Astrocyte (in vitro differentiated cells and primary cell): ENCODE measurements at regions not wholly inside any gene's neighbourhood (a gene's known extent, or its start where the extent isn't known, plus 50 kb on each side); places are given as distances from the start of the nearest gene placed in this dataset.
"Not testable (repeated sequence)": the region's sequence is repeated elsewhere in the genome, so short reads cannot be mapped to it uniquely, and the experiment has no call there.

Experiments used
- DNase-seq: peaks from one replicate; pipeline ENCODE4 v3.0.0-alpha.2; 2010; ENCODE audit warnings: low read depth
- FAIRE-seq: peaks from 2 replicates; lab custom pipeline; 2011; peaks lifted over from hg19 to GRCh38; lab: Jason Lieb, UNC
- H2AFZ ChIP-seq: 2 replicates; pipeline ENCODE4 v1.6.0; 2012; ENCODE audit warnings: low read depth, low read length, inconsistent platforms
- H3K27ac ChIP-seq: 2 replicates; pipeline ENCODE4 v1.5.1; 2011; ENCODE audit warnings: low read depth, low read length, inconsistent platforms
- H3K27me3 ChIP-seq: 2 replicates; pipeline ENCODE4 v1.6.0; 2011; ENCODE audit warnings: low read length, inconsistent platforms; ENCODE audit not compliant: insufficient read depth
- H3K36me3 ChIP-seq: 2 replicates; pipeline ENCODE4 v1.5.1; 2011; ENCODE audit warnings: low read length, inconsistent platforms; ENCODE audit not compliant: insufficient read depth
- H3K4me1 ChIP-seq: 2 replicates; pipeline ENCODE4 v1.5.1; 2011; ENCODE audit warnings: low read length, inconsistent platforms; ENCODE audit not compliant: insufficient read depth
- H3K4me2 ChIP-seq: 2 replicates; pipeline ENCODE4 v1.6.0; 2012; ENCODE audit warnings: low read length, inconsistent platforms
- H3K4me3 ChIP-seq: 2 replicates; pipeline ENCODE4 v1.5.1; 2011; ENCODE audit warnings: low read depth, mild to moderate bottlenecking, low read length, inconsistent platforms; ENCODE audit not compliant: insufficient read depth
- H3K79me2 ChIP-seq: 2 replicates; pipeline ENCODE4 v1.6.0; 2012; ENCODE audit warnings: mild to moderate bottlenecking, low read length, inconsistent platforms; ENCODE audit not compliant: insufficient read depth
- H3K9ac ChIP-seq: 2 replicates; pipeline ENCODE4 v1.6.0; 2012; ENCODE audit warnings: mild to moderate bottlenecking, low read length, inconsistent platforms
- H3K9me3 ChIP-seq: 2 replicates; pipeline ENCODE4 v1.5.1; 2012; ENCODE audit warnings: low read depth, mild to moderate bottlenecking, low read length, inconsistent platforms; ENCODE audit not compliant: insufficient read depth
- H4K20me1 ChIP-seq: 2 replicates; pipeline ENCODE4 v1.6.0; 2012; ENCODE audit warnings: low read length, inconsistent platforms; ENCODE audit not compliant: insufficient read depth
- H3K27ac Mint-ChIP-seq: one replicate; pipeline ENCODE4 v1.8.0; 2021; ENCODE audit warnings: mild to moderate bottlenecking, mixed read lengths; ENCODE audit not compliant: unreplicated experiment
- H3K27me3 Mint-ChIP-seq: one replicate; pipeline ENCODE4 v1.8.0; 2021; ENCODE audit warnings: low read depth, mixed read lengths; ENCODE audit not compliant: unreplicated experiment
- H3K36me3 Mint-ChIP-seq: one replicate; pipeline ENCODE4 v1.8.0; 2021; ENCODE audit warnings: low read depth, mixed read lengths; ENCODE audit not compliant: unreplicated experiment
- H3K4me1 Mint-ChIP-seq: one replicate; pipeline ENCODE4 v1.8.0; 2021; ENCODE audit warnings: low read depth, mixed read lengths; ENCODE audit not compliant: unreplicated experiment
- H3K4me3 Mint-ChIP-seq: one replicate; pipeline ENCODE4 v1.8.0; 2021; ENCODE audit warnings: mild to moderate bottlenecking, moderate library complexity, mixed read lengths; ENCODE audit not compliant: unreplicated experiment
- H3K9me3 Mint-ChIP-seq: one replicate; pipeline ENCODE4 v1.8.0; 2021; ENCODE audit warnings: mild to moderate bottlenecking, mixed read lengths; ENCODE audit not compliant: unreplicated experiment
- CTCF ChIP-seq: IDR thresholded peaks from 2 replicates; pipeline ENCODE4 v1.5.1; 2011; ENCODE audit warnings: low read depth, mild to moderate bottlenecking, inconsistent platforms, low read length, moderate library complexity; ENCODE audit not compliant: insufficient read depth
- EZH2 ChIP-seq: IDR thresholded peaks from 2 replicates; pipeline ENCODE4 v1.6.1; 2012; ENCODE audit warnings: mild to moderate bottlenecking, low read length, inconsistent platforms; ENCODE audit not compliant: insufficient read depth

- Mint-ChIP-seq H3K27me3 (peaks cover 29% of the 10 kb centered on the region), H3K4me3 (no peak overlapping the region), H3K36me3 (peaks cover 1% of the 10 kb centered on the region), H3K27ac (no peak overlapping the region), H3K4me1 (no peaks in the 10 kb centered on the region), H3K9me3 (no peaks in the 10 kb centered on the region)
- Histone ChIP-seq H3K27me3 (peaks cover 7% of the 10 kb centered on the region), H3K4me2 (no peak overlapping the region), H3K9ac (no peak overlapping the region), H3K27ac (no peak overlapping the region), H2AFZ (no peak overlapping the region), H3K36me3 (no peaks in the 10 kb centered on the region), H4K20me1 (no peaks in the 10 kb centered on the region), H3K9me3 (no peaks in the 10 kb centered on the region), H3K4me1 (no peaks in the 10 kb centered on the region), H3K79me2 (no peaks in the 10 kb centered on the region), H3K4me3 (no peak overlapping the region)
- DNase-seq (no peak), FAIRE-seq (no peak)
- TF ChIP-seq EZH2 (no peak), CTCF (no peak)
Observed at GRCh38 chr3:139269984-139270383, 73.8 kb upstream of the MRPS22 start.

GRCh38 chr3:139270652-139271051 is 73.2 kb upstream of the MRPS22 start:
- H3K27me3 ChIP-seq, H3K4me3 Mint-ChIP-seq, H3K9me3 ChIP-seq, H3K79me2 ChIP-seq, H3K36me3 ChIP-seq, H2AFZ ChIP-seq, H3K27ac Mint-ChIP-seq, H3K4me2 ChIP-seq, H3K27ac ChIP-seq, H4K20me1 ChIP-seq, H3K4me1 Mint-ChIP-seq, H3K9ac ChIP-seq, H3K4me3 ChIP-seq, DNase-seq, H3K9me3 Mint-ChIP-seq, H3K36me3 Mint-ChIP-seq, FAIRE-seq, H3K4me1 ChIP-seq: not testable (repeated sequence)
- peaks cover 26% of the 10 kb centered on the region for H3K27me3 Mint-ChIP-seq

- Histone ChIP-seq H3K4me2 (no peak overlapping the region), H2AFZ (no peak overlapping the region), H3K4me3 (no peak overlapping the region), H3K27me3 (no peaks in the 10 kb centered on the region), H4K20me1 (no peaks in the 10 kb centered on the region), H3K36me3 (no peaks in the 10 kb centered on the region), H3K27ac (no peak overlapping the region), H3K79me2 (no peaks in the 10 kb centered on the region), H3K9ac (no peak overlapping the region), H3K4me1 (no peaks in the 10 kb centered on the region), H3K9me3 (no peaks in the 10 kb centered on the region)
- no peak overlapping the region for H3K27ac Mint-ChIP-seq
- no peaks in the 10 kb centered on the region for H3K4me1 Mint-ChIP-seq
- H3K27me3 Mint-ChIP-seq, result peaks cover 53% of the 10 kb centered on the region
- no peak for FAIRE-seq
- H3K36me3 Mint-ChIP-seq, result peaks cover 4% of the 10 kb centered on the region
- DNase-seq, result no peak
- H3K9me3 Mint-ChIP-seq, result peaks cover 8% of the 10 kb centered on the region
- H3K4me3 Mint-ChIP-seq, result no peak overlapping the region
- no peak for TF ChIP-seq CTCF
- no peak for TF ChIP-seq EZH2
Observed at GRCh38 chr3:139280027-139280671, 63.7 kb upstream of the MRPS22 start.
